SKM-1 (cell line): ENCODE measurements at regions not wholly inside any gene's neighbourhood (a gene's known extent, or its start where the extent isn't known, plus 50 kb on each side); places are given as distances from the start of the nearest gene placed in this dataset.

Experiments used
- DNase-seq: peaks from one replicate; lab custom pipeline; 2025; ENCODE audit not compliant: unreplicated experiment; lab: John Stamatoyannopoulos, UW

GRCh38 chr17:33628500-33629346 lies 335.6 kb upstream of the ASIC2 start:
- DNase-seq = no peak

GRCh38 chr17:33633446-33633845 lies 340.4 kb upstream of the ASIC2 start:
- no peak for DNase-seq

- no peak for DNase-seq
Observed at GRCh38 chr17:33637534-33637933, 344.4 kb upstream of the ASIC2 start.

GRCh38 chr17:33639103-33639880 lies 346.2 kb upstream of the ASIC2 start:
- no peak for DNase-seq

- DNase-seq = no peak
Observed at GRCh38 chr17:33640629-33641028, 347.5 kb upstream of the ASIC2 start.

GRCh38 chr17:33642002-33642401 lies 348.9 kb upstream of the ASIC2 start:
- no peak for DNase-seq

GRCh38 chr17:33647956-33648355 lies 354.9 kb upstream of the ASIC2 start:
- DNase-seq = no peak

GRCh38 chr17:33650304-33650703 lies 357.2 kb upstream of the ASIC2 start:
- DNase-seq = no peak

GRCh38 chr17:33651686-33652085 lies 358.6 kb upstream of the ASIC2 start:
- no peak for DNase-seq

- DNase-seq = no peak
Observed at GRCh38 chr17:33652731-33653398, 359.8 kb upstream of the ASIC2 start.

GRCh38 chr17:33653399-33653788 lies 360.3 kb upstream of the ASIC2 start:
- no peak for DNase-seq

- DNase-seq = no peak
Observed at GRCh38 chr17:33657181-33657580, 364.1 kb upstream of the ASIC2 start.

GRCh38 chr17:33661975-33662374 lies 368.9 kb upstream of the ASIC2 start:
- no peak for DNase-seq

- no peak for DNase-seq
Observed at GRCh38 chr17:33664116-33664840, 371.2 kb upstream of the ASIC2 start.

- DNase-seq = no peak
Observed at GRCh38 chr17:33667052-33667509, 374.0 kb upstream of the ASIC2 start.

GRCh38 chr17:33667671-33668070 lies 374.6 kb upstream of the ASIC2 start:
- no peak for DNase-seq

- DNase-seq = no peak
Observed at GRCh38 chr17:33668516-33668915, 375.4 kb upstream of the ASIC2 start.

GRCh38 chr17:33671491-33671890 lies 378.4 kb upstream of the ASIC2 start:
- no peak for DNase-seq

- no peak for DNase-seq
Observed at GRCh38 chr17:33674685-33675084, 381.6 kb upstream of the ASIC2 start.

GRCh38 chr17:33676444-33676843 lies 383.3 kb upstream of the ASIC2 start:
- DNase-seq = no peak

GRCh38 chr17:33679595-33679994 lies 386.5 kb upstream of the ASIC2 start:
- no peak for DNase-seq
